ENCODE measurements at regions not wholly inside any gene's neighbourhood (a gene's known extent, or its start where the extent isn't known, plus 50 kb on each side); places are given as distances from the start of the nearest gene placed in this dataset.

- TF ChIP-seq, protein P1, sequence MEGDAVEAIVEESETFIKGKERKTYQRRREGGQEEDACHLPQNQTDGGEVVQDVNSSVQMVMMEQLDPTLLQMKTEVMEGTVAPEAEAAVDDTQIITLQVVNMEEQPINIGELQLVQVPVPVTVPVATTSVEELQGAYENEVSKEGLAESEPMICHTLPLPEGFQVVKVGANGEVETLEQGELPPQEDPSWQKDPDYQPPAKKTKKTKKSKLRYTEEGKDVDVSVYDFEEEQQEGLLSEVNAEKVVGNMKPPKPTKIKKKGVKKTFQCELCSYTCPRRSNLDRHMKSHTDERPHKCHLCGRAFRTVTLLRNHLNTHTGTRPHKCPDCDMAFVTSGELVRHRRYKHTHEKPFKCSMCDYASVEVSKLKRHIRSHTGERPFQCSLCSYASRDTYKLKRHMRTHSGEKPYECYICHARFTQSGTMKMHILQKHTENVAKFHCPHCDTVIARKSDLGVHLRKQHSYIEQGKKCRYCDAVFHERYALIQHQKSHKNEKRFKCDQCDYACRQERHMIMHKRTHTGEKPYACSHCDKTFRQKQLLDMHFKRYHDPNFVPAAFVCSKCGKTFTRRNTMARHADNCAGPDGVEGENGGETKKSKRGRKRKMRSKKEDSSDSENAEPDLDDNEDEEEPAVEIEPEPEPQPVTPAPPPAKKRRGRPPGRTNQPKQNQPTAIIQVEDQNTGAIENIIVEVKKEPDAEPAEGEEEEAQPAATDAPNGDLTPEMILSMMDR (IDR thresholded peaks at IDR 0.05; ENCODE audit: insufficient read depth, low read depth, low read length), result no peak
- DNase-seq (ENCODE audit: low read depth), result no peak
- no peak overlapping the region for H3K4me3 ChIP-seq (ENCODE audit: low read depth, low read length)
These were observed 257.2 kb downstream of the TXNL1 start for GRCh38 chr18:56381196-56381595.

GRCh38 chr18:56380685-56381084, 257.7 kb downstream of the TXNL1 start:
- no peak overlapping the region for H3K4me3 ChIP-seq (ENCODE audit: low read depth, low read length)
- TF ChIP-seq, protein P1 (IDR thresholded peaks at IDR 0.05; ENCODE audit: insufficient read depth, low read depth, low read length), result no peak
- DNase-seq (ENCODE audit: low read depth), result no peak

DNA sequence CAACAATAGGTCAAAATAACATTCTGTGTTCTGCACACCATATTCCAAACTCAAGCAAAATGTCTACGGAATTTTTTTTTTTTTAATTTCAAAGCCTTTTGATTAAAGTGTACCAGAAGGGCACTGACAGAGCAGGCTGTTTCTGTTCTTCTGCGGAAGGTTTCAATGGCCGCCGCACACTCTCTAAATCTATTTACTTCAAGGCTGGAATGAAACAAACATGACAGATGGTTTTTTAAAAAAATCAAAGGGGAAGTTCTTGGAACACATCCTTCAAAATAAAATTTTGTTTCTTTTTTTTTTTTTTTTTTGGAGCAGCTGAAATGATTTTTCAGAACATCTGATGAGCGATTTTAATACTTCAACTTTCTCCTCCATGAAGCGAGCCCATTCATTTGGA, 259.1 kb downstream of the TXNL1 start:
- TF ChIP-seq, protein P1 (IDR thresholded peaks at IDR 0.05; ENCODE audit: insufficient read depth, low read depth, low read length), result no peak
- no peak overlapping the region for H3K4me3 ChIP-seq (ENCODE audit: low read depth, low read length)
- DNase-seq (ENCODE audit: low read depth), result no peak

- DNase-seq (ENCODE audit: low read depth), result peak; percentile 8
- TF ChIP-seq, protein P1 (IDR thresholded peaks at IDR 0.05; ENCODE audit: insufficient read depth, low read depth, low read length), result no peak
- H3K4me3 ChIP-seq (ENCODE audit: low read depth, low read length), result no peak overlapping the region
These were observed 261.2 kb downstream of the TXNL1 start for GRCh38 chr18:56377231-56377630.

GRCh38 chr18:56374007-56374655, 264.3 kb downstream of the TXNL1 start:
- no peak overlapping the region for H3K4me3 ChIP-seq (ENCODE audit: low read depth, low read length)
- TF ChIP-seq, protein P1 (IDR thresholded peaks at IDR 0.05; ENCODE audit: insufficient read depth, low read depth, low read length), result no peak
- DNase-seq (ENCODE audit: low read depth), result peak; percentile 8

DNA sequence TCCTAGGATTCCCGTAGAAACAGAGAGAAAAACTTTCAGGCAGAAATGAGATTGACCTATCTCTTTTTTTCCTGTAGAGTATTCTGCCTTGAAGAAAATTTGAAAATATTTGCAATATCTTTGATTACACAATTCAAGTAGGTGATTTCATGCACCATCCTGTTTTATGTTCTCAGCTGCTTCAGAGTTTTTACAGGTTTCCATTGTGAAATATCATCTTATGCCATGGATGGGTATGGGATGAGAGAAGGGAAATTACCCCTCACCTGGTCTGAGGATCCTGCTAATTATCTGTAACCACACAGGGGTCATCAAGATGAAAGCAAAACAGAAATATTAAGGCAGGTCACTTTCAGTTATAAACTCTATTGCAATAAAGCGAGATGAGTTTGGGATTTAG, 264.8 kb downstream of the TXNL1 start:
- no peak overlapping the region for H3K4me3 ChIP-seq (ENCODE audit: low read depth, low read length)
- TF ChIP-seq, protein P1 (IDR thresholded peaks at IDR 0.05; ENCODE audit: insufficient read depth, low read depth, low read length), result no peak
- no peak for DNase-seq (ENCODE audit: low read depth)

GRCh38 chr18:56368066-56368465, 270.3 kb downstream of the TXNL1 start:
- DNase-seq (ENCODE audit: low read depth), result no peak
- TF ChIP-seq, protein P1 (IDR thresholded peaks at IDR 0.05; ENCODE audit: insufficient read depth, low read depth, low read length), result no peak
- H3K4me3 ChIP-seq (ENCODE audit: low read depth, low read length), result no peak overlapping the region
